HG02610 (cell line): ENCODE measurements at regions not wholly inside any gene's neighbourhood (a gene's known extent, or its start where the extent isn't known, plus 50 kb on each side); places are given as distances from the start of the nearest gene placed in this dataset.
A peak's percentile ranks its signal among the peaks of the same experiment; 100 is the strongest.

Source experiments
- ATAC-seq: cut with Tn5 transposase; IDR thresholded peaks from one replicate; pipeline ENCODE4 v1.9.1; 2021; ENCODE audit warnings: mild to moderate bottlenecking, moderate library complexity; ENCODE audit not compliant: unreplicated experiment

- no peak for ATAC-seq
Measured at GRCh38 chr6:156725712-156726111, 51.5 kb upstream of the ARID1B start.

DNA sequence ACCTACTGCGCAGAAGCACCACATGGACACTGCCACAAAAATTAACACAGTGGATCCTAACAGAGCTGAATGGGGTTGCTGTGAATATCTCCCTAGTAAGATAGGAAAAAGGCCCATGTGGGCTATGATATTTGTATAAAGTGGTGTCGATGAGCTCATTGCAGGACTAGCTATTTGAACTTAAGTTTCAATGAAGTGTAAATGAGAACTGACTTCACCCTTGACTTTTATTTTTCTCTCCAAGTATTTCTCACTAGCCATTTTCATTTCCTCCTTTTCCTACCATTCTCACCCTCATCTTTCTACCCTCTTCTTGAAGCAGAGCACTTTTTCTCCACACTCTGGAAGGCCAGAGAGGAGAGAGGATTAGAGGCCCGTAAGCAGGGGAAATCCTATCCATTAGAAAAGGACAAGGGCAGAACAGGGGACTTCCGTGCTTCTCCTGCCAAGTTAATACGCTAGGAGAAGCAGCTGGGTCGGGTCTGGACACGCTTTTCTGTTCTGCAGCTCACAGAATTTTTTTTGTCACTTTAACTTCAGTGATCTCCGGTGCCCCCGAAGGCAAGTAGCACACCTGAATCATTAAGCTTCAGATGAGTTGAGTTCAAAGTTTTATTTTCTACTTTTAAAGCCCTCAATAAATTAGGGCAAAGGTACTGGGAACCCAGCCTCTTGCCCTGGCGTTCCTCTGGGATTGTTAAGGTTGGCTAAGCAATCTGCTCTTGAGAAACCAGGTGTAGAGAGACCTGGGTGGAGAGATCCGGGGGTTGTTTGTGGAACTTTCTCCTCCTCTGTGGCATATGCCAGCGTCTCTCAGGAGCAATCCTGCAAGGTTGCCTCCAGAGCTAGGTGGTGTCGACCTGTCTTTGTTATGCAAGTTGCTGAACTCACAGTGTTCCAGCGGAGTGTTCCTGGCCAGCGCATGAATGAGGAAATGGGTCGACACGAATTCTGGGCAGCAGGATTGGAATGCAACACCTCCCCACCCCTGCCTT is 56.2 kb upstream of the ARID1B start:
- peak; percentile 68 for ATAC-seq

- ATAC-seq = peak; percentile 77
Measured at GRCh38 chr6:156719720-156720563, 57.2 kb upstream of the ARID1B start.

- ATAC-seq = no peak
Measured at GRCh38 chr6:156719395-156719719, 57.8 kb upstream of the ARID1B start.

DNA sequence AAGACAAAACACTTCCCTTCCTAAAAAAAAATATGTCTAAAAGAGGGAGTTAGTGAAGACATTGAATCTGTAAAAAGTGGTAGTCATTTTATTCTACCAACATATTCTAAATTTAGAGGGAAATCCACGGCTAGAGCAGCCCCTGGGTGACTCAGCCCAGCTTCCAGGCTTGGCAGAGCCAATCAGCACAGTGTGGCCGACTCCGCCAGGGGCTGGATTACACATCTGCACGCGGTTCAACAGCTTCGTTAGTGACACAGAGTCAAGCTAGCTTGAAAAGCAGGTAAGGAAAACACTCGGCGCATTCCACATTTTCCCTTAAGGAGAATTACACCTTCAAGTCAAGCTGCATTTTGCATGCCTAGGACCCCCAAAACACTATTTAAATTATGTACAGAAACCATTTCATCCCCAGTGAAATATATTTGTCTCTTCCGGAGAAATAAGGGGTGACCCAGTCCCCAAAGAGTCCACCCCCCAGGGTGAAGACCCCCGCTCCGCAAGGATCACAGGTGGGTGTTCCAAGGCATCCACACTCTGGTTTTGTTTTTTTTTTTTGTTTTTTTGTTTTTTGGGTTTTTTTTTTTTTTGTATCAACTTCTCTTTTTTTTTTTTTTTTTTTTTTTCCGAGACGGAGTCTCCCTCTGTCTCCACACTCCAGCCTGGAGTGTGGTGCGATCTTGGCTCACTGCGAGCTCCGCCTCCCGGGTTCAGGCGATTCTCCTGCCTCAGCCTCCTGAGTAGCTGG is 58.4 kb upstream of the ARID1B start:
- ATAC-seq = no peak

- no peak for ATAC-seq
Measured at GRCh38 chr6:156717542-156717941, 59.6 kb upstream of the ARID1B start.

DNA sequence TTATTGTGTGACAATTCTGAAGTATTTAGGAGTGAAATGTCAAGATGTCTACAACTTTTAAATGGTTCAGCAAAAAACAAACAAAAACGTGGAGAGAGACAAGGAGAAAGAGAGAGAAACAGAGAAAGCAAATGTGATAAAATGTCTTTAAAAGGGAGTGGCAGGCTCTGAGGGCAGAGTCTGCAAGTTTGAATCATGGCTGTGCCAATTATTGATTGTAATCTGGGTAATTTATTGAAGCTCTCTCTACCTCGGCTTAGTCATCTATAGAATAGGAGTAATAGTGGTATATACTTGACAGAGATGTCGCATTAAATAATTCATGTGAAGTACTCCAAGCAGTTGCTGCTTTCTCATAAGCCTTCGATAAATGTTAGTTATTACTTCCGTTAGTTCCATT is 61.3 kb upstream of the ARID1B start:
- no peak for ATAC-seq

GRCh38 chr6:156713548-156713947 is 63.6 kb upstream of the ARID1B start:
- ATAC-seq = no peak

- no peak for ATAC-seq
Measured at GRCh38 chr6:156710479-156710878, 66.7 kb upstream of the ARID1B start.

- no peak for ATAC-seq
Measured at GRCh38 chr6:156707818-156708217, 69.4 kb upstream of the ARID1B start.

- ATAC-seq = no peak
Measured at GRCh38 chr6:156703719-156704118, 73.5 kb upstream of the ARID1B start.

GRCh38 chr6:156701966-156702365 is 75.2 kb upstream of the ARID1B start:
- no peak for ATAC-seq

DNA sequence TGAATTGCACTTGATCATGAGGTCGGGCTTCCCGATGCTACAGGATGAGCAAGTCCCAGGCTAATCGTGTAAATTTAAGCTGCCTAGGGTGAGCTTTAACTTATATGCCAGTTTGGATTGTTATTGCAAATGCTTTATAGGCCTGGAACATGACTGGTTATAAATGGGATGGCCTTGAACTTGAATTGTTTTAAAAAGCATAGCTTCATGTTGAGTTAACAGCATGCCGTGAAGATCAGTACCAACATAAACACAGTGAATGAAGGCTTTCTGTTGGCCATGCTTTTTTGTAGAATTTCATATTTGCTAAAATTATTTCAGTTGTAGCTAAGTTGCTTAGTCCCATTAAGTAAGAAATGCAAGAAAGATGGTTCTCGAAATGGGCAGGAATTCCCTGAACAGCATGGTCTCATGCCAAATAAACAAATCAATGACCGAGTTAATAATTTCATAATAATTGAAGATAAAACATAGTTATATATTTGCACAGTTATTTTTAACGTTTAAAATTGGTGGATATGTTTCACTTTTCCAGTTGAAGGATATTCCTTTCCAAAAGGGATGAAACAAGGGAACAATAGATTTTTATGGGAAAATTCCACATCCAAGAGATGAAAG is 76.6 kb upstream of the ARID1B start:
- no peak for ATAC-seq

- ATAC-seq = no peak
Measured at GRCh38 chr6:156699935-156700334, 77.2 kb upstream of the ARID1B start.

DNA sequence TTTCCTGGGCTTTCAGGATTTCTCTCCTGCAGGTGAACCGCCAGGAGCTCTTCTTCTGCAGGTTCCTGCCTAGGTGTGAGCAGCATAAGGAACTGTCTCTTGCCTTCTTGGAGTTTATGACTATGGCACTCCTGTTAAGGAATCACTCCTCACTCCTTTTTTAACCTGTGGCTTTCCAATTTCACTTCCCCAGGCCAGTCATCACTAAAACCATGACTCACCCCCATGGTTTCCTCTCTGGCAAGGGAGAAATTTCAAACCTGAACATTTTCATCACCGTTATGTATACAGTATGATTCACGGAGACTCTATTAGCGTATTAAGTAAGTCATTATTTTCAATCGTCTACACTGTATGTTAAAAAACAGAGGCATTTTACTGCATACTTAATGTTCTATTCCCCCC is 78.2 kb upstream of the ARID1B start:
- ATAC-seq = peak; percentile 49

GRCh38 chr6:156698239-156699016 is 78.8 kb upstream of the ARID1B start:
- ATAC-seq = peak; percentile 65

DNA sequence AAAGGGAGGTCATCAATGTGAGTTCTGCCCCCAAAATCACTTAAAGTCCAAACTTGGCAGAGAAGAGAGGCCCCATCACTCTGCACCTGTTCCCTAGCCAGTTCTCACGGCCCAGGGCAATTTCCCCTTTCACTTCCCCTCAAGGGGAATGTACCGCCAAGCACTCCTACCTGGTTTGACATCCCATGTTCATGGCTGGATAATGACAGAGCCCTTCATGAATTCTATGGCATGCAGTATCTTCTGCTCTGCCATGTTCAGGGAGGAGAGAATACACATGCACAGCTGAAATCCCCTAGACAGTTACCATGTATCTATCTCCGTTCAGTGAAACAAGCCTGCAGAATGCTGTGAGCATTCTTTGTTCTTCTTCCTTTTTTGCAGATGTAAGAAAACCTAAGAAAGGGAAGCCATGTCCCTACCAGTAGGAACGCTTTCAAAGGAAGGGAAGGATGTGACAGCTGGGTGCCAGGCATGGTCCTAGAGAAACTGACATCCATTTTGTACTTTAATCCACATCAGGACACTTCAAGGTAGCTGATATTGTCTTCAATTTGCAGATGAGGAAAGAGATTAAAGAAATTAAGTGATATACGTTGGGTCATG is 79.8 kb upstream of the ARID1B start:
- peak; percentile 41 for ATAC-seq

DNA sequence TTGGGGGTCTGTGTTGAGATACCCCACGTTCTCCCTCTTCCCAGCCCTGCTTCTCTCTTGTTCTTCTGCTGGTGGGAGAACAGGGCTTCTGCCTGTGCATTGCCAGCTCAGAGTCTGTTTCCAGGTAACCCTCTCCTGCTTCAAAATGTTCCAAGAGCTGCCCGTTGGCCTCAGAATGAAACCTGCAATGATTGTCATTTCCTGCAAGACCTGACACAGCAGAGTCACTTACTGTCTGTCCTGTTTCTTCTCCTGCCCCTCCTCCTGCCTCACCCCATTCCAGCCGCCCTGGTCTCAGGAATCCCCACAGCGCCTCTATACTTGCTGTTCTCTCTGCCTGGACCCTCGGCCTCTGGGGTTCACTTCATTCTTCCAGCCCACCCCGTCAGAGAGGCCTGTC is 81.4 kb upstream of the ARID1B start:
- no peak for ATAC-seq

DNA sequence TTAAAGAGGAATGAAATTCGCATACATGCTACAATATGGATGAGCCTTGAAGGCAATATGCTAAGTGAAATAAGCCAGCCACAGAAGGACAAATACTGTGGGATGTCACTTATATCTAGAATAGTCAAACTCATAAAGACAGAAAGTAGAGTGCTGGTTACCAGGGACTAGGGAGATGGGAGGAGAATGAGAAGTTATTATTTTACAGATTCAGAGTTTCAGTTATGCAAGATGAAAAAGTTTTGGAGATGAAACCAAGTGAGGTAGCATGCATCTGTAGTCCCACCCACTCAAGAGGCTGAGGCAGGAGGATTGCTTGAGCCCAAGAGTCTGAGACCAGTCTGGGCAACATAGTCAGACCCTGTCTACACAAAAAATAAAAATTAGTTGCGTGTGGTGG is 82.5 kb upstream of the ARID1B start:
- no peak for ATAC-seq

DNA sequence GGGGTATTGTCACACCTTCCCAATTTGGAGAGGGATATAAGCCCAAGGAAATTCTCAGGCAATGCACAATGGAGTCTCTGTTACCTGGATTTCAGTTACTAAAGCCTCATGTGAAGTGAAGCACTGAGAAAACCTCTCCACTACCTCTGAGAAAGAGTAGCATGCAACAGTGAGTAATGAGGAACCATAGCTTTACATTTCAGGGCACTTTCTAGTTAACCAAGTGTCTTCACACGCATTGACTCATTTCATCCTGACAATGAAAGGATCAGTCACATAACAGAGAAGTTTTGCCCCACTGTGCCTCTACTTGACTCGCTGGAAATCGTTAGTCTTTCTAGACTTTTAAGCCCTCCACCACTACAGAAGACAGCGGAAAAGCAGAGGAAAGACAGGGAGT is 86.2 kb upstream of the ARID1B start:
- peak; percentile 63 for ATAC-seq
